ENCODE measurements at regions not wholly inside any gene's neighbourhood (a gene's known extent, or its start where the extent isn't known, plus 50 kb on each side); places are given as distances from the start of the nearest gene placed in this dataset.

DNA sequence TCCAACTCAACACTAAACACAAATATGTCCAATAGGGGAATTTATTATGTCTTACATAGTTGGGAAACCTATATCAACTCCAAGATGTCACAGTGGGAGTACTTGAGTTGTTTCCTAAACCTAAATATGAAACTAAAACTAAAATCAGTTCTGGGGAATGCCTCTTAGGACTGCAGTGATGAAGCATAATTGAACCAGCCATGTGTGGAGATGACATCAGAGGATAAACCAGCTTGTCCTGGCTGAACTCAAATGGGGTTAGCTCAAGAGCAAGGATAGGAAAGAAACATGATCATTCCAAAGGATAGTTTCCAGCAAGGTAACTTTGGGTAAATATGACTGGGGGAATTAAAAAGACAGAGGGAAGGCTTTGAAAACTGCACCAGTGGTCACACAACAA is 88.9 kb upstream of the PLPPR1 start:
- intact Hi-C loops (cut with DNase I) = no loop called here
- no peak overlapping the region for H3K4me3 ChIP-seq (ENCODE audit: low read length)
- no peaks in the 10 kb centered on the region for H3K4me1 ChIP-seq (ENCODE audit: control insufficient read depth, insufficient read depth, low read length)
- ATAC-seq (no peak), DNase-seq (no peak)
- H3K27me3 ChIP-seq (ENCODE audit: control insufficient read depth, insufficient read depth) = no peaks in the 10 kb centered on the region
- no peaks in the 10 kb centered on the region for H3K9me3 ChIP-seq (ENCODE audit: control insufficient read depth, low read length)
- no peak overlapping the region for H3K27ac ChIP-seq (ENCODE audit: low read length)

DNA sequence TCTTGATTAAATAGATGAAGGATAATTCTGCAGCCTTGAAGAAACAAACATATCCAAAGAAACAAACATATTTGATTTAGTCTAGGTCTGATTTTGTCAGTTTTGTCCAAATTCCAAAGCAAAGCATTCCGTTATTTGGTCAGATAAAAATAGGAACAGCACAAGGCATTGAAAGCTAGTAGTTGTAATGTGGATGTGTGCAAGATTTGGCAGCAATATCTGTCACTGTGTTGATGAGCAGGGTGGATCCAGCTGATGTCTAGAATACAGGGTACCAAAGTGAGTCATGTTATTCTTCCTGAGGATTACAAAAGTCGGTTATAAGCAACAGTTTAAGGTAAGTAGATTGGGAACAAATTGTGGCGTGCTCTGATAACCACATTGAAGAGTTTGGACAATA is 69.3 kb upstream of the PLPPR1 start:
- H3K4me3 ChIP-seq (ENCODE audit: low read length) = no peak overlapping the region
- WGBS = 47% methylated on average over 3 of the region's 3 CpGs

More for the DNA sequence above, 69.3 kb upstream of the PLPPR1 start:
- intact Hi-C loops (cut with DNase I) = no loop called here
- Histone ChIP-seq H3K27me3 (ENCODE audit: control insufficient read depth, insufficient read depth) (no peaks in the 10 kb centered on the region), H3K4me1 (ENCODE audit: control insufficient read depth, insufficient read depth, low read length) (no peaks in the 10 kb centered on the region), H3K27ac (ENCODE audit: low read length) (no peak overlapping the region), H3K9me3 (ENCODE audit: control insufficient read depth, low read length) (no peaks in the 10 kb centered on the region)
- ATAC-seq = no peak
- no peak for DNase-seq
